ENCODE measurements at regions not wholly inside any gene's neighbourhood (a gene's known extent, or its start where the extent isn't known, plus 50 kb on each side); places are given as distances from the start of the nearest gene placed in this dataset.

DNA sequence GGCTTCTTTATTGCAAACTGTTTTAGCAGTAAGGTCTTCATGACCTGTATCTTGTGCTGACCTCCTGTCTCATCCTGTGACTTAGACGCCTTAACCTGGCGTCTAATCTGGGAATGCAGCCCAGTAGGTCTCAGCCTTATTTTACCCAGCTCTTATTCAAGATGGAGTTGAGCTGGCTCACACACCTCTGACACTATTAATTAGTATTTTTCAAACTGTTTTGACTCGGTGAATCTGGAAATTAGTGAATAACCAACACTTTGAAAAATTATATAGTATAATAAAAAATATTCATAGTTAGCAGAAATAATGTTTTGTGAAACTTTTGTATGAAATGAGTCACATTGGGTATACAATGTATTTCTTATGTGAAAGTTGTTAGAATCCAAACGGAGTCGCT is 189.4 kb downstream of the PDGFRA start:
- TF ChIP-seq, protein P1, sequence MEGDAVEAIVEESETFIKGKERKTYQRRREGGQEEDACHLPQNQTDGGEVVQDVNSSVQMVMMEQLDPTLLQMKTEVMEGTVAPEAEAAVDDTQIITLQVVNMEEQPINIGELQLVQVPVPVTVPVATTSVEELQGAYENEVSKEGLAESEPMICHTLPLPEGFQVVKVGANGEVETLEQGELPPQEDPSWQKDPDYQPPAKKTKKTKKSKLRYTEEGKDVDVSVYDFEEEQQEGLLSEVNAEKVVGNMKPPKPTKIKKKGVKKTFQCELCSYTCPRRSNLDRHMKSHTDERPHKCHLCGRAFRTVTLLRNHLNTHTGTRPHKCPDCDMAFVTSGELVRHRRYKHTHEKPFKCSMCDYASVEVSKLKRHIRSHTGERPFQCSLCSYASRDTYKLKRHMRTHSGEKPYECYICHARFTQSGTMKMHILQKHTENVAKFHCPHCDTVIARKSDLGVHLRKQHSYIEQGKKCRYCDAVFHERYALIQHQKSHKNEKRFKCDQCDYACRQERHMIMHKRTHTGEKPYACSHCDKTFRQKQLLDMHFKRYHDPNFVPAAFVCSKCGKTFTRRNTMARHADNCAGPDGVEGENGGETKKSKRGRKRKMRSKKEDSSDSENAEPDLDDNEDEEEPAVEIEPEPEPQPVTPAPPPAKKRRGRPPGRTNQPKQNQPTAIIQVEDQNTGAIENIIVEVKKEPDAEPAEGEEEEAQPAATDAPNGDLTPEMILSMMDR (IDR thresholded peaks at IDR 0.05; ENCODE audit: extremely low read depth in 1 of 2, insufficient read depth in 1 of 2, low read depth in 1 of 2, low read length in 2 of 2): no peak
- TF ChIP-seq EZH2 (IDR thresholded peaks at IDR 0.05; ENCODE audit: borderline replicate concordance, low read depth, low read length, severe bottlenecking) (no peak), POLR2A (IDR thresholded peaks at IDR 0.05; ENCODE audit: low read depth, low read length) (no peak)
